ENCODE measurements at regions not wholly inside any gene's neighbourhood (a gene's known extent, or its start where the extent isn't known, plus 50 kb on each side); places are given as distances from the start of the nearest gene placed in this dataset.
"Not testable (repeated sequence)": the region's sequence is repeated elsewhere in the genome, so short reads cannot be mapped to it uniquely, and the experiment has no call there.

GRCh38 chr12:9364224-9365176 is 156.3 kb upstream of the PZP start:
- Histone ChIP-seq H3K36me3 (no peaks in the 10 kb centered on the region), H3K27me3 (no peaks in the 10 kb centered on the region), H3K4me3 (no peak overlapping the region), H3K27ac (peak overlapping the region in 2 of 4 donors; percentile 14 to 26), H3K9me3 (no peaks in the 10 kb centered on the region), H3K4me1 (peaks cover 0 to 22% (median 7%) of the 10 kb centered on the region in 3 donors)
- intact Hi-C loops (cut with DNase I) = no loop called here
- TF ChIP-seq CTCF (IDR thresholded peaks at IDR 0.05) = no peak
- TF ChIP-seq POLR2A (IDR thresholded peaks at IDR 0.05) = peak in 1 of 4 donors; percentile 17
- WGBS, 2 donors = 36 to 38% methylated on average over 11 to 13 of the region's 13 CpGs
- no peak for DNase-seq

GRCh38 chr12:9363145-9363544 is 154.9 kb upstream of the PZP start:
- peaks cover 0 to 22% (median 7%) of the 10 kb centered on the region in 3 donors for H3K4me1 ChIP-seq
- H3K27ac ChIP-seq = no peak overlapping the region
- H3K27me3 ChIP-seq = no peaks in the 10 kb centered on the region
- no peaks in the 10 kb centered on the region for H3K9me3 ChIP-seq
- no peak for DNase-seq
- 28 to 46% methylated on average over 6 of the region's 6 CpGs for WGBS, 2 donors
- H3K4me3 ChIP-seq = no peak overlapping the region
- no peaks in the 10 kb centered on the region for H3K36me3 ChIP-seq
- intact Hi-C loops (cut with DNase I) = no loop called here
- TF ChIP-seq POLR2A (IDR thresholded peaks at IDR 0.05) (no peak), CTCF (IDR thresholded peaks at IDR 0.05) (no peak)

GRCh38 chr12:9361879-9362326 is 153.7 kb upstream of the PZP start:
- intact Hi-C loops (cut with DNase I) = no loop called here
- H3K36me3 ChIP-seq = no peaks in the 10 kb centered on the region
- TF ChIP-seq CTCF (IDR thresholded peaks at IDR 0.05) (no peak), POLR2A (IDR thresholded peaks at IDR 0.05) (no peak)
- H3K27ac ChIP-seq = no peak overlapping the region
- H3K4me1 ChIP-seq = peaks cover 0 to 22% (median 7%) of the 10 kb centered on the region in 3 donors
- no peak overlapping the region for H3K4me3 ChIP-seq
- H3K27me3 ChIP-seq = no peaks in the 10 kb centered on the region
- 77 to 85% methylated on average over 12 of the region's 12 CpGs for WGBS, 2 donors
- no peaks in the 10 kb centered on the region for H3K9me3 ChIP-seq
- DNase-seq = no peak

- intact Hi-C loops (cut with DNase I); H3K36me3 ChIP-seq; H3K4me1 ChIP-seq; H3K4me3 ChIP-seq; H3K27ac ChIP-seq; H3K27me3 ChIP-seq; DNase-seq: not testable (repeated sequence)
- WGBS, 2 donors = 74 to 92% methylated on average over 3 to 4 of the region's 4 CpGs
- H3K9me3 ChIP-seq = peaks cover 0 to 36% (median 25%) of the 10 kb centered on the region in 3 donors
Observed at GRCh38 chr12:9354009-9354754, 146.0 kb upstream of the PZP start.

- H3K36me3 ChIP-seq = no peaks in the 10 kb centered on the region
- no peak overlapping the region for H3K4me3 ChIP-seq
- H3K9me3 ChIP-seq = peaks cover 0 to 33% (median 25%) of the 10 kb centered on the region in 3 donors
- intact Hi-C loops (cut with DNase I) = no loop called here
- no peak for TF ChIP-seq CTCF (IDR thresholded peaks at IDR 0.05)
- TF ChIP-seq POLR2A (IDR thresholded peaks at IDR 0.05) = no peak
- WGBS, 2 donors = 94% methylated on average over 2 of the region's 2 CpGs
- no peak for DNase-seq
- peaks cover 0 to 9% (median 0%) of the 10 kb centered on the region in 3 donors for H3K4me1 ChIP-seq
- H3K27me3 ChIP-seq = no peaks in the 10 kb centered on the region
- no peak overlapping the region for H3K27ac ChIP-seq
Observed at GRCh38 chr12:9351136-9351535, 142.9 kb upstream of the PZP start.

Data from esophagus squamous epithelium (tissue), 5 donors.